ENCODE measurements at regions not wholly inside any gene's neighbourhood (a gene's known extent, or its start where the extent isn't known, plus 50 kb on each side); places are given as distances from the start of the nearest gene placed in this dataset.

DNA sequence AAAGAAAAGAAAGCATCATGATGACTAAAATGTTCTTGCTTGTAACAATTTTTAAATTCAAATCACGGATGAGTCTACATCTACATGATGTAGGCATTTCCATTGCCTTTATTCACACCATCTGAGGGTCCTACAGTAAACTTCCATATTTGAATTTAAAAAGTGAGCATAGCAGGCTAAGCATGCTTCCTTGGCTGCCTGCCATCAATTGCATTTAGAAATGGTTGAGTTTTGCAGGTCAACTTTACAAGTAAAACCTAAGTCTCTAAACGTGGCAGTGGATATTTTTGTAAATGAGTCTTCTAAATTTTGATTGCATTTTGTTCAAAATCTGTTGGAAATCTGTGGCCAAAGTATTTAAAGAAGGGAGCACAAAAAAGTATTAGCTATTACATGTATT, 136.5 kb upstream of the PTCH1 start:
- TF ChIP-seq CTCF (IDR thresholded peaks at IDR 0.05), result no peak
- no peak for TF ChIP-seq POLR2A (IDR thresholded peaks at IDR 0.05; ENCODE audit: low read depth)
- TF ChIP-seq EP300 (IDR thresholded peaks at IDR 0.05), result no peak
